ENCODE measurements at regions not wholly inside any gene's neighbourhood (a gene's known extent, or its start where the extent isn't known, plus 50 kb on each side); places are given as distances from the start of the nearest gene placed in this dataset.

DNA sequence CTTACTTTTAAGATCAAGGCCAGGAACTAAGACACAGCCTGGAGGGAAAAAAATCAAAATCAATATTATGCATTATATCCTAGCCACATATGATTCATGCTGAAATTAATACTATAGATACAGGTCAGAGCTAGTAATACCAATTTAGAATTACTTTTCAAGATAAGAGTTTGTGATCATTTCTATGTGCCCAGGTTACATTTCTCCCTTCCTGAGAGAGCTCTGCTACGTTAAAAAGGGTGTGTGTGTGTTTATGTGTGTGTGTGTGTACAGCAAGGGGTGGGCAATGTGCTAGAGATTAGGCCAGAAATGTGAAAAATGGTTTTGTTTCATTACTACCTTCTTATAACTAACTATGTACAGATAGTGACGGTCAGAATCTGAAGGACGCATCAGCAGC, 223.9 kb upstream of the FLRT2 start:
- DNase-seq (ENCODE audit: low spot score) = no peak
- in situ Hi-C loops (cut with MboI; ENCODE audit: low sequenced_read_pairs, unreplicated experiment) = no loop called here
- TF ChIP-seq, protein P1, sequence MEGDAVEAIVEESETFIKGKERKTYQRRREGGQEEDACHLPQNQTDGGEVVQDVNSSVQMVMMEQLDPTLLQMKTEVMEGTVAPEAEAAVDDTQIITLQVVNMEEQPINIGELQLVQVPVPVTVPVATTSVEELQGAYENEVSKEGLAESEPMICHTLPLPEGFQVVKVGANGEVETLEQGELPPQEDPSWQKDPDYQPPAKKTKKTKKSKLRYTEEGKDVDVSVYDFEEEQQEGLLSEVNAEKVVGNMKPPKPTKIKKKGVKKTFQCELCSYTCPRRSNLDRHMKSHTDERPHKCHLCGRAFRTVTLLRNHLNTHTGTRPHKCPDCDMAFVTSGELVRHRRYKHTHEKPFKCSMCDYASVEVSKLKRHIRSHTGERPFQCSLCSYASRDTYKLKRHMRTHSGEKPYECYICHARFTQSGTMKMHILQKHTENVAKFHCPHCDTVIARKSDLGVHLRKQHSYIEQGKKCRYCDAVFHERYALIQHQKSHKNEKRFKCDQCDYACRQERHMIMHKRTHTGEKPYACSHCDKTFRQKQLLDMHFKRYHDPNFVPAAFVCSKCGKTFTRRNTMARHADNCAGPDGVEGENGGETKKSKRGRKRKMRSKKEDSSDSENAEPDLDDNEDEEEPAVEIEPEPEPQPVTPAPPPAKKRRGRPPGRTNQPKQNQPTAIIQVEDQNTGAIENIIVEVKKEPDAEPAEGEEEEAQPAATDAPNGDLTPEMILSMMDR (IDR thresholded peaks at IDR 0.05; ENCODE audit: borderline replicate concordance, control extremely low read depth, extremely low read depth, insufficient read depth, missing control alignments) = no peak

DNA sequence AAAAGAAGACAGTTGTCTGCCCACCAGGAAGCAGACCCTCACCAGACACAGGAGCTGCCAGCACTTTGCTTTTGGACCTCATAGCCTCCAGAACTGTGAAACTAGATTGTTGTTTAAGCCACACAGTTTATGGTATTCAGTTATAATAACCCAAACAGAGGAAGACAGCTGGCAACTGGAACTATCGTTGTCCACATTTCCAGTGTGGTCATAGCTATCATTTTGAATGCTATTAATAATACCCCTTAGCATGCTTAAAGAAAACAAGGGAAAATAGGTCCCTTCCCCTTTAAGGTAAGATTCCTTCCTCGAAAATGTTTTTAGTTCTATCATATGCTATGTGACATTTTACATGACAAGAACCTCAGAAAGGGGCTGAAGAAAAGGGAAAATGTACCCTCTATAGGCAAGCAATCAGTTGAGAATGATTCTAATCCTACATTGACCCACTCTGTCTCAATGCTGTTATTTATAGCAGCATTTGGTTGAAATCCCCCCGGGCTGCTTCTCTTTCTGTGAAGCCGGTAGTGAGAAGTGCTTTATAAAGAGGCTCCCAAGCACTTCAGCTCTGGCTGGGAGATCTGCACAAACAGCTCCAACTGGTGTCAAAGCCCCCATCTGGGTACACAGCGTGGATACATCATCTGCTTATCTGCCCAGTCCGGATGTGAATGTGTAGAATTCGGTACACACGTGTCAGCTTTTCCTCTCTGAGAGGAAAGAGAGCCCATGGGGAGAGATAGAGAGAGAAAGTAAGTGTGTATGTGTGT, 221.2 kb upstream of the FLRT2 start:
- TF ChIP-seq, protein P1 (IDR thresholded peaks at IDR 0.05; ENCODE audit: borderline replicate concordance, control extremely low read depth, extremely low read depth, insufficient read depth, missing control alignments) = no peak
- DNase-seq (ENCODE audit: low spot score) = no peak
- in situ Hi-C loops (cut with MboI; ENCODE audit: low sequenced_read_pairs, unreplicated experiment) = no loop called here

DNA sequence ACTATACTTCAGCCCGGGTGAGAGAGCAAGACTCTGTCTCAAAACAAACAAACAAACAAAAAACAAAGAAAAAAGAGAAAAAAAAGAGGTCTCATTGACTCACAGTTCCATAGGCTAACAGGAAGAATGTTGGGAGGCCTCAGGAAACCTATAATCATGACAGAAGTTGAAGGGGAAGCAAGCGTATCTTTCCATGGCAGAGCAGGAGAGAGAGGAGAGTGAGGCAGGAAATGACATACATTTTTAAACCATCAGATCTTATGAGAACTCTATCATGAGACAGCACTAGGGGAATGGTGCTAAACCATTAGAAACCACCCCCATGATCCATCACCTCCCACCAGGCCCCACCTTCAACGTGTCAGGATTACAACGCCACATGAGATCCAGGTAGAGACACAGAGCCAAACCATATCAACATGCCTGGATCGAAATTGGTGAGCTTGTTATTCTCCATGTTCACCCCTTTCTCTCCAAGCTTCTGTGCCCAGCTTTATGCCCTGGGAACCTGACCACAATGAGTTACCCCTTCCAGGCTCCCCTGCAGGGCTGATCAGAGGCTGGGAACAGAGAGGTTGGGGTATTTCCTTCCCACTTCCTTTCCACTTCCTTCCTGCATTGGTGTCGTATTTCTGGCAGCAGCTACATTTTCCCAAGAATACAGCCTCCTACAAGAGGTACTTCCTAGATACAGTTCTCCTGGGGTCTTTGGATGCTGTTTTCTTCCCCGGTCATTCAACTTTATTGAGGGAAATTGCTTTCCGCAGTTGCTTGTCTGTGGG, 219.3 kb upstream of the FLRT2 start:
- in situ Hi-C loops (cut with MboI; ENCODE audit: low sequenced_read_pairs, unreplicated experiment) = no loop called here
- no peak for DNase-seq (ENCODE audit: low spot score)
- TF ChIP-seq, protein P1 (IDR thresholded peaks at IDR 0.05; ENCODE audit: borderline replicate concordance, control extremely low read depth, extremely low read depth, insufficient read depth, missing control alignments) = no peak

DNA sequence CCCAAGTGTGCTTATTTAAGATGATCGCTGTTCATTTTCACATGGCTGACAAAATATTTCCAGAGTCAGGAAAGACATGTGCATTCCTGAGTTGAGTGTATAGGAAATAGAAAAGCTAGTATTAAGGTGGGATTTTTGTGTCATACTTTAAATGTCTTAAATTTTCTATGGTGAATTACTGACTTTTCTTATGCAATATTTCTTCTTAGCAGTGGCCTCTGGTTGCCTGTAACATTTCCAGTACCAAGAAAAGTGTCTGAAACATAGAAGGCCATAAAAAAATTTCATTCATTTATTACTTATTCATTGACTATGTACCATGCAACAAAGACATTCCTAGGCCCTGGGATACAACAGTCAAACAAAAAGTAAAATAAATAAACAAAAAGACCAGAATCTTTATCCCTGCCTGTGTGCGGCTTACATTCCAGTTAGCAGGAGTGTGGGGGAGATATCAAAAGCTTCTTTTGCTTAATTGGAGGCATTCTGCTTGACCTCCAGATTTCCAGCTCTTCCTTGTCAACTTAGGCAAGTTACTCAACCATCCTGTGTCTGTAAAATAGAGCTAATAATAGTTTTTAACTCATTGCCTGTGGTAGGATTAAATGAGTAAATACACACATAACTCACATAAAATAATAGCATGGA, 216.3 kb upstream of the FLRT2 start:
- in situ Hi-C loops (cut with MboI; ENCODE audit: low sequenced_read_pairs, unreplicated experiment) = no loop called here
- no peak for DNase-seq (ENCODE audit: low spot score)
- TF ChIP-seq, protein P1 (IDR thresholded peaks at IDR 0.05; ENCODE audit: borderline replicate concordance, control extremely low read depth, extremely low read depth, insufficient read depth, missing control alignments) = no peak

DNA sequence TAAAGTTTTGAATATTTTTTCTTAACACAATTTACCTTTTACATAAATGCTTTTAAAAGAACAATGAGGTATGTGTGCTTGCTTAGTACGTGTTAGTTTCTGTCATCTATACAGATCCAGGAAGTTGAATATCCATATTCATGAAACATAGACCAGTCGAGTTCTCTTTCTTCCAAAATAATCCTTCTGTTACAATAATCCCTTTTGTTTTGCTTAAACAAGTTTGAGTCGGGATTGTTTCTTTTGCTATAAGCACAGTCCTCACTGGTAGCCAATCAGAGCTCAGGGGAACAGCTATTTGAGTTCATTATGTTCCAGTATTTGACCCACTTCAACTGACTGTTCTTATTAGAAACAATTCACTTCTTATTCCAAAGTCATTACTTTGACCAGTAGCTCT, 214.7 kb upstream of the FLRT2 start:
- in situ Hi-C loops (cut with MboI; ENCODE audit: low sequenced_read_pairs, unreplicated experiment) = no loop called here
- DNase-seq (ENCODE audit: low spot score) = no peak
- TF ChIP-seq, protein P1 (IDR thresholded peaks at IDR 0.05; ENCODE audit: borderline replicate concordance, control extremely low read depth, extremely low read depth, insufficient read depth, missing control alignments) = no peak

DNA sequence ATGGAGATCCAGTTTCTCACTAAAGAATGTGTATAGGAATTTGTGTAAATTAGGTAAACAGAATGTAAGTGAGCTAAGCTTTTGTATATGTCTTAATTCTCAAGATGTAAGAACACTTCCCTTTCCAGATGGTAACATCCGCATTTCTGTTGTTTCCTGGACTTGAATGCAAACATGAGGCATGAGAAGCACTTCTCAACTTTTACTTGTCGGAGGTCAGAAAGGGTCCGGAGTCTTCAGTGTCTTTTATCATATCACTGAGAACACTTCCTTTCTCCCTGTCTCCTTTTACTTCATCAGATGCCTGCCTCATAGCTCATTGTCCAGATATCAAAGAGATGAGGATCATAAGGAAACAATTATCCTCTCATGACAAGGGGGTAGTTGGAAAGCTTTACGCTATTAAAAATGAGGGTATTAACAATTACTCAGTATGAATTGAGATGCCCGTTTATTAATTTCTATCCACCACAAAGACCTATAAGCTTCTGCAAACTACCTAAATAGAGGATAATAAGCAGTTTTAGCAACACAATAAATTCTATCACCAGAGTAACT, 214.1 kb upstream of the FLRT2 start:
- TF ChIP-seq, protein P1 (IDR thresholded peaks at IDR 0.05; ENCODE audit: borderline replicate concordance, control extremely low read depth, extremely low read depth, insufficient read depth, missing control alignments) = no peak
- DNase-seq (ENCODE audit: low spot score) = no peak
- in situ Hi-C loops (cut with MboI; ENCODE audit: low sequenced_read_pairs, unreplicated experiment) = no loop called here

Data from GM13976 (cell line).